Breast epithelium (tissue), 4 donors: ENCODE measurements at regions not wholly inside any gene's neighbourhood (a gene's known extent, or its start where the extent isn't known, plus 50 kb on each side); places are given as distances from the start of the nearest gene placed in this dataset.

Source experiments
- DNase-seq, 2 donors: peaks; one replicate each; pipeline ENCODE4 v3.0.0-alpha.2; 2019; ENCODE audit warnings: low spot score in 2 of 2
- H3K27ac ChIP-seq, 2 donors: fragments of 200-600 bp; sonication (generic) in 1 of 2; one replicate each; pipeline ENCODE4 v1.5.1; 2016 to 2019; ENCODE audit warnings: mild to moderate bottlenecking in 1 of 2
- H3K27me3 ChIP-seq, 2 donors: fragments of 200-600 bp; sonication (generic) in 1 of 2; one replicate each; pipeline versions ENCODE4 v1.5.1 to v1.6.0; 2017 to 2019; ENCODE audit warnings: control low read depth in 1 of 2, mild to moderate bottlenecking in 1 of 2
- H3K36me3 ChIP-seq: fragments of 200-600 bp; one replicate; pipeline ENCODE4 v1.5.1; 2019
- H3K4me1 ChIP-seq, 2 donors: fragments of 200-600 bp; sonication (generic); one replicate each; pipeline ENCODE4 v1.5.1; 2016 to 2019; ENCODE audit warnings: control low read depth in 1 of 2
- H3K4me3 ChIP-seq, 3 donors: fragments of 200-600 bp; sonication (generic); 1 replicate in 2 of 3; 2 replicates in 1 of 3; pipeline ENCODE4 v1.5.1; 2016 to 2019; ENCODE audit warnings: mild to moderate bottlenecking in 3 of 3, moderate library complexity in 2 of 3
- H3K9me3 ChIP-seq, 2 donors: fragments of 200-600 bp; sonication (generic) in 1 of 2; one replicate each; pipeline ENCODE4 v1.5.1; 2016 to 2019; ENCODE audit warnings: control low read depth in 1 of 2
- CTCF ChIP-seq, 3 donors: fragments of 450-650 bp; IDR thresholded peaks; one replicate each; pipeline ENCODE4 v1.5.1; 2016 to 2017; ENCODE audit warnings: antibody characterized with exemption in 3 of 3, mild to moderate bottlenecking in 3 of 3, moderate library complexity in 3 of 3
- POLR2A ChIP-seq: fragments of 450-650 bp; IDR thresholded peaks from one replicate; pipeline ENCODE4 v1.6.1; 2016; ENCODE audit warnings: antibody characterized with exemption, mild to moderate bottlenecking, moderate library complexity
- POLR2AphosphoS5 ChIP-seq, 3 donors: sonication (generic); formaldehyde crosslinking; IDR thresholded peaks; one replicate each; pipeline ENCODE4 v1.6.1; 2017; ENCODE audit warnings: antibody characterized with exemption in 3 of 3
- intact Hi-C: fragments of 100-400 bp; cut with DNase I; formaldehyde crosslinking; loops from one replicate; pipeline ENCODE4 v1.15.1; 2023; ENCODE audit warnings: low total_unique reads

- H3K4me1 ChIP-seq: no peaks in the 10 kb centered on the region
- no peaks in the 10 kb centered on the region for H3K9me3 ChIP-seq
- H3K36me3 ChIP-seq: no peaks in the 10 kb centered on the region
- H3K4me3 ChIP-seq: no peak overlapping the region
- no peak overlapping the region for H3K27ac ChIP-seq
- no peak for TF ChIP-seq CTCF (IDR thresholded peaks at IDR 0.05)
- TF ChIP-seq POLR2AphosphoS5 (IDR thresholded peaks at IDR 0.05): no peak
- TF ChIP-seq POLR2A: no peak
- intact Hi-C loops: no loop called here
- H3K27me3 ChIP-seq: no peaks in the 10 kb centered on the region
- DNase-seq: no peak
Measured at GRCh38 chr21:27673581-27673980, 706.7 kb upstream of the ADAMTS5 start.

GRCh38 chr21:27671207-27671606, 704.3 kb upstream of the ADAMTS5 start:
- Histone ChIP-seq H3K36me3 (no peaks in the 10 kb centered on the region), H3K27ac (no peak overlapping the region), H3K4me3 (no peak overlapping the region), H3K4me1 (no peaks in the 10 kb centered on the region), H3K27me3 (no peaks in the 10 kb centered on the region), H3K9me3 (no peaks in the 10 kb centered on the region)
- intact Hi-C loops: no loop called here
- no peak for DNase-seq
- TF ChIP-seq POLR2AphosphoS5 (IDR thresholded peaks at IDR 0.05) (no peak), CTCF (IDR thresholded peaks at IDR 0.05) (no peak), POLR2A (no peak)

GRCh38 chr21:27653481-27653880, 686.6 kb upstream of the ADAMTS5 start:
- Histone ChIP-seq H3K4me3 (no peak overlapping the region), H3K4me1 (no peaks in the 10 kb centered on the region), H3K27me3 (no peaks in the 10 kb centered on the region), H3K9me3 (no peaks in the 10 kb centered on the region), H3K36me3 (no peaks in the 10 kb centered on the region), H3K27ac (no peak overlapping the region)
- peak in 1 of 2 donors; percentile 24 for DNase-seq
- TF ChIP-seq CTCF (IDR thresholded peaks at IDR 0.05) (no peak), POLR2A (no peak), POLR2AphosphoS5 (IDR thresholded peaks at IDR 0.05) (no peak)
- intact Hi-C loops: no loop called here

- Histone ChIP-seq H3K9me3 (no peaks in the 10 kb centered on the region), H3K27ac (no peak overlapping the region), H3K4me1 (no peaks in the 10 kb centered on the region), H3K4me3 (no peak overlapping the region), H3K36me3 (no peaks in the 10 kb centered on the region), H3K27me3 (no peaks in the 10 kb centered on the region)
- TF ChIP-seq POLR2A (no peak), POLR2AphosphoS5 (IDR thresholded peaks at IDR 0.05) (no peak), CTCF (IDR thresholded peaks at IDR 0.05) (no peak)
- intact Hi-C loops: no loop called here
- DNase-seq: no peak
Measured at GRCh38 chr21:27649762-27650161, 682.9 kb upstream of the ADAMTS5 start.

- intact Hi-C loops: no loop called here
- no peak for TF ChIP-seq CTCF (IDR thresholded peaks at IDR 0.05)
- TF ChIP-seq POLR2A: no peak
- no peak for TF ChIP-seq POLR2AphosphoS5 (IDR thresholded peaks at IDR 0.05)
- Histone ChIP-seq H3K9me3 (no peaks in the 10 kb centered on the region), H3K27me3 (no peaks in the 10 kb centered on the region), H3K36me3 (no peaks in the 10 kb centered on the region), H3K4me1 (no peaks in the 10 kb centered on the region), H3K4me3 (no peak overlapping the region), H3K27ac (no peak overlapping the region)
- no peak for DNase-seq
Measured at GRCh38 chr21:27649323-27649722, 682.4 kb upstream of the ADAMTS5 start.
